Esophagus squamous epithelium (tissue), 5 donors: ENCODE measurements at regions not wholly inside any gene's neighbourhood (a gene's known extent, or its start where the extent isn't known, plus 50 kb on each side); places are given as distances from the start of the nearest gene placed in this dataset.
"Not testable (repeated sequence)": the region's sequence is repeated elsewhere in the genome, so short reads cannot be mapped to it uniquely, and the experiment has no call there.

ENCODE experiments used
- DNase-seq: peaks from one replicate; lab custom pipeline; 2025; lab: John Stamatoyannopoulos, UW
- H3K27ac ChIP-seq, 4 donors: fragments of 200-600 bp; sonication (generic); one replicate each; pipeline ENCODE4 v1.5.1; 2016 to 2019; ENCODE audit warnings: mild to moderate bottlenecking in 1 of 4
- H3K27me3 ChIP-seq, 4 donors: fragments of 200-600 bp; sonication (generic); 1 replicate in 3 of 4; 2 replicates in 1 of 4; pipeline versions ENCODE4 v1.5.1 to v1.6.0; 2017 to 2021; ENCODE audit warnings: antibody characterized with exemption in 1 of 4
- H3K36me3 ChIP-seq, 3 donors: fragments of 200-600 bp; sonication (generic); one replicate each; pipeline ENCODE4 v1.5.1; 2016 to 2019
- H3K4me1 ChIP-seq, 3 donors: fragments of 200-600 bp; sonication (generic); one replicate each; pipeline ENCODE4 v1.5.1; 2017 to 2019
- H3K4me3 ChIP-seq, 4 donors: fragments of 200-600 bp; sonication (generic); 1 replicate in 3 of 4; 2 replicates in 1 of 4; pipeline ENCODE4 v1.5.1; 2016 to 2019; ENCODE audit warnings: mild to moderate bottlenecking in 2 of 4, moderate library complexity in 1 of 4
- H3K9me3 ChIP-seq, 3 donors: fragments of 200-600 bp; sonication (generic); one replicate each; pipeline ENCODE4 v1.5.1; 2016 to 2019
- CTCF ChIP-seq, 6 experiments: fragments of 450-650 bp in 4 of 6; fragments of 200-600 bp in 2 of 6; sonication (generic) in 2 of 6; IDR thresholded peaks; one replicate each; pipeline ENCODE4 v1.5.1; 2016 to 2019; ENCODE audit warnings: antibody characterized with exemption in 6 of 6, mild to moderate bottlenecking in 4 of 6, moderate library complexity in 4 of 6
- POLR2A ChIP-seq, 4 donors: fragments of 450-650 bp; IDR thresholded peaks; one replicate each; pipeline ENCODE4 v1.6.1; 2017; ENCODE audit warnings: antibody characterized with exemption in 4 of 4, mild to moderate bottlenecking in 4 of 4, moderate library complexity in 3 of 4
- WGBS, 2 donors: methylation state at CpG; one replicate each; pipeline ENCODE4 v1.1.5; 2018; 5-methylcytosine and 5-hydroxymethylcytosine counted together
- intact Hi-C: fragments of 100-400 bp; cut with DNase I; formaldehyde crosslinking; loops from one replicate; pipeline ENCODE4 v1.15.0; 2022
- donor health status: DM: yes; HTN: yes; CAD: no.

GRCh38 chr6:15171026-15171425 lies 74.8 kb upstream of the JARID2 start:
- TF ChIP-seq POLR2A (IDR thresholded peaks at IDR 0.05): no peak
- TF ChIP-seq CTCF (IDR thresholded peaks at IDR 0.05): no peak
- no peak overlapping the region for H3K4me3 ChIP-seq
- no peaks in the 10 kb centered on the region for H3K9me3 ChIP-seq
- intact Hi-C loops: no loop called here
- no peak for DNase-seq
- H3K36me3 ChIP-seq: no peaks in the 10 kb centered on the region
- H3K4me1 ChIP-seq: no peaks in the 10 kb centered on the region
- no peak overlapping the region for H3K27ac ChIP-seq
- H3K27me3 ChIP-seq: no peaks in the 10 kb centered on the region
- WGBS, 2 donors: 85 to 91% methylated on average over 5 of the region's 5 CpGs

GRCh38 chr6:15176816-15177370 lies 69.0 kb upstream of the JARID2 start:
- WGBS, 2 donors: 89 to 92% methylated on average over 9 of the region's 9 CpGs
- H3K27me3 ChIP-seq: no peaks in the 10 kb centered on the region
- no peaks in the 10 kb centered on the region for H3K4me1 ChIP-seq
- no peak for DNase-seq
- no peak overlapping the region for H3K27ac ChIP-seq
- TF ChIP-seq CTCF (IDR thresholded peaks at IDR 0.05): no peak
- no peak for TF ChIP-seq POLR2A (IDR thresholded peaks at IDR 0.05)
- H3K9me3 ChIP-seq: no peaks in the 10 kb centered on the region
- H3K36me3 ChIP-seq: no peaks in the 10 kb centered on the region
- intact Hi-C loops: no loop called here
- no peak overlapping the region for H3K4me3 ChIP-seq

GRCh38 chr6:15183979-15184378 lies 61.9 kb upstream of the JARID2 start:
- intact Hi-C loops: no loop called here
- no peak for TF ChIP-seq POLR2A (IDR thresholded peaks at IDR 0.05)
- TF ChIP-seq CTCF (IDR thresholded peaks at IDR 0.05): no peak
- Histone ChIP-seq H3K36me3 (no peaks in the 10 kb centered on the region), H3K27me3 (no peaks in the 10 kb centered on the region), H3K27ac (no peak overlapping the region), H3K4me1 (no peaks in the 10 kb centered on the region), H3K9me3 (no peaks in the 10 kb centered on the region), H3K4me3 (no peak overlapping the region)
- no peak for DNase-seq
- 69 to 70% methylated on average over 2 of the region's 2 CpGs for WGBS, 2 donors

- no peak overlapping the region for H3K4me3 ChIP-seq
- no peak for DNase-seq
- no peaks in the 10 kb centered on the region for H3K9me3 ChIP-seq
- 24 to 35% methylated on average over 1 of the region's 2 CpGs for WGBS, 2 donors
- intact Hi-C loops: no loop called here
- H3K4me1 ChIP-seq: no peaks in the 10 kb centered on the region
- TF ChIP-seq CTCF (IDR thresholded peaks at IDR 0.05) (no peak), POLR2A (IDR thresholded peaks at IDR 0.05) (no peak)
- H3K27ac ChIP-seq: no peak overlapping the region
- no peaks in the 10 kb centered on the region for H3K36me3 ChIP-seq
- no peaks in the 10 kb centered on the region for H3K27me3 ChIP-seq
Measured at GRCh38 chr6:15184441-15184861, 61.4 kb upstream of the JARID2 start.

GRCh38 chr6:15185111-15185510 lies 60.8 kb upstream of the JARID2 start:
- H3K9me3 ChIP-seq, H3K4me3 ChIP-seq, H3K27me3 ChIP-seq, H3K36me3 ChIP-seq, H3K27ac ChIP-seq, DNase-seq, H3K4me1 ChIP-seq, intact Hi-C loops: not testable (repeated sequence)
- WGBS, 2 donors: 83 to 84% methylated on average over 7 to 8 of the region's 8 CpGs

- not testable (repeated sequence) for H3K36me3 ChIP-seq
Measured at GRCh38 chr6:15193451-15193850, 52.4 kb upstream of the JARID2 start.

More at GRCh38 chr6:15193451-15193850, 52.4 kb upstream of the JARID2 start:
- DNase-seq, H3K4me1 ChIP-seq, H3K27me3 ChIP-seq, intact Hi-C loops, H3K9me3 ChIP-seq, H3K27ac ChIP-seq, H3K4me3 ChIP-seq: not testable (repeated sequence)
- 67 to 68% methylated on average over 10 of the region's 10 CpGs for WGBS, 2 donors
